Activated CD4-positive, alpha-beta T cell treated with anti-CD3 and anti-CD28 coated beads, Interleukin-2, amount 50 U/mL, for 16 hours (primary cell): ENCODE measurements at regions not wholly inside any gene's neighbourhood (a gene's known extent, or its start where the extent isn't known, plus 50 kb on each side); places are given as distances from the start of the nearest gene placed in this dataset.
"Not testable (repeated sequence)": the region's sequence is repeated elsewhere in the genome, so short reads cannot be mapped to it uniquely, and the experiment has no call there.

Source experiments
- DNase-seq: peaks from one replicate; pipeline ENCODE4 v3.0.0-alpha.2; 2020

DNA sequence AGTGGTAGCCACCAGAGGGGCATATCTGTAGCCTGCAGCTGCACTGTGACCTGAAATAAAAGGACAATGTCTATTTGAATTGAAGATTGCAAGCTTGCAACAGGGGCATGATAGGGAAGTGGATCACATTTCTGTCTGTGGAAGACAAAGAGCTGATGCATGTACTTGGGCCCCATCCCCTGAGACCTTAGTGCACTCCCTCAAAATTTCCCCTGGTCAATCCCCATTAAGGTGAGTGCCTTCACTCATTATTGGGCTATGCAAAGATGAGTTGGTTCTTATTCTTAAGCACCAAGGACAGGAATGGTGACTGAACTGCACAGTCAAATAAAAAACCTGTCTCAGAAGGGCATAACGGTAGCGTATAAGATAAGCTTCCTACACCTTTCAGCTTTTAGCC is 273.1 kb upstream of the ARSJ start:
- no peak for DNase-seq

GRCh38 chr4:114257501-114257900 is 278.1 kb upstream of the ARSJ start:
- no peak for DNase-seq

GRCh38 chr4:114262421-114262820 is 283.0 kb upstream of the ARSJ start:
- not testable (repeated sequence) for DNase-seq

- no peak for DNase-seq
Observed at GRCh38 chr4:114263233-114263632, 283.8 kb upstream of the ARSJ start.

DNA sequence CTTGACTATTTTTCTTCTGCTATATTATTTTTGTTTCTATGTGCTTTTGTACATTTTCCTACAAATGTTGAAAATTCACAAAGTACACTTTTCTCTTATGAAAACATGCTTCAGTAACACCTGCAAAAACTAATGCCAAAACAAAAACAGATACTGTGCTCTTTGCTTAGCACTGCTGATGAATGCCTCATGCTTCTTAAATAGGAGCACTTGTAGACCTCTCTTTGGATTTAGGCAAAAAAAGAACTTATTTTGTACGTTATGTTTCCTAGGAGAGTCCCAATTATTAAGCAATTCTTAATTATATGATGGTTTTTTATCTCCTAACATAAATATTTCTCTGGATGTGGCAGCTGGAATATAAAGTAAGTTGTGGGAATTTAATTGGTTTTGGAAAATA is 285.0 kb upstream of the ARSJ start:
- no peak for DNase-seq

DNA sequence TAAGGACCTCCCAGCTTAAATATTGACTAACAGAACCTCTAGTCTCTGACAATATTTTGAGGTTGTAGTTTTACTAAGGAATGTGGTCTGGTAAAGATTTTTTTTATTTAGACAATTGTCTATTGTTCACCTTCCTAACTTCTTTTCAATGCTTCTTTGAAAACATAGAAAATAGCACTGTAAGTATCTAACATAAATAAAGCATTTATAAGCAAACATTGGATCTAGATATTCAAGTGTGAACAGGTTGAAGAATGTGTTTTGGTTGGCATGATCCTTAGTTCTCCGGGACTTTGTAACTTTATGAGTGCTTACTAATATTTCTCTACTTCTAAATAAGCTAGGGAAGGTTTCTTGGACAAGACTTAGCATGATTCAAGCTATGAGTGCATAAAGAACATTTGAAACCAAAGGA is 285.4 kb upstream of the ARSJ start:
- DNase-seq = no peak

- DNase-seq = no peak
Observed at GRCh38 chr4:114265342-114265741, 285.9 kb upstream of the ARSJ start.

DNA sequence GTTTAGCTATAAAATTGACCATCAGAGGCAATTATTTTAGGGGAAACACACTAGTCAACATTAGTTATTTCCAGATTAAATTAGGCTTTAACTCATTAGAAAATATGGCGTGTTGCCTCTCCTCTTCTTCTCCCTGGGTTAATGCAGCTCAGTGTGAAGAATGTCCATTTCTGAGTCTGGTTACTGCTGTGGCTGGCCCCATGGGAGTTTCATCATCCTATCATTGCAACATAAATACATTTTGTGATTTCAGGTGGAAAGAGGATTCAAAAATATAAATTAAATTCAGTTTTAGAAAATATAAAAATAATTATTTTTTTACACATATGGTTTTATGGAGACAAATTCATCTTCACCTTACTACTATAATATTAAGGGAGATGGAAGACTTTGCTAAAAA is 288.5 kb upstream of the ARSJ start:
- no peak for DNase-seq

DNA sequence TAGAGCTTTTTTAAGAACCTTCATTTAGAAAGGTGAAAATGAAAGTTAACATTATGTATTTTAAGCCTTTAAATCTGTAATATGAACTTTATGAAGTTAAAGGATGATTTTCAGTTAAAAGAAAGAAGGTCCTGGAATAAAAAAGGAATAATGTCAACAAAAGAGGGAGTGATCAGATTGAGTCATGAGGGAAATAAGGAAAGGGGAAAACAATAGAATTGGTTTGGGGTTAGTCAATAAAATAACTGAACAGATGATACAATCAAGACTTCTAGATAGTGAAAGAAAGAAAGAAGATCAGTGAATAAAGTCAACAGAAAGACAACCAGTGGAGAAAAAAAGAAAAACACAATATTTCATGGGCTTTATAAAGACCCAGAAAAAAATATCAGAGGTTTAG is 291.6 kb upstream of the ARSJ start:
- DNase-seq = no peak

DNA sequence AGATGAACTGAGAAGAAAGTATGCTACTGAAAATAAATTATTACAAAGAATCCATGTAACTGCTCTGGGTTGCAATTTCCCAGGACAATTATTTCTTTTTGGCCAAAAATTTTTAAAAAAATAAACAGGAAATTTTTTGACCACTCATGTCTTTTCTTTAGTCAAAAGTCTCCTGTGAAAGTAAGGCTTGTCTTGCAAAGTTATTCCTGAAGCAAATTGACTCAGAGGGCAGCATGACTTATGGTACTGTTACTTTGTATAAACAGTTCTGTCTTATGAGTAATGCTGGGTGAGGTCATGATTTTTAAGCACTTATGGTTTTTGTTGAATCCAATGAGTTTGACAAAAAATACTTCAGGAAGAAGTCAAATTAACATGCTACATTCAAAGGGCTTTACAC is 292.8 kb upstream of the ARSJ start:
- DNase-seq = no peak

DNA sequence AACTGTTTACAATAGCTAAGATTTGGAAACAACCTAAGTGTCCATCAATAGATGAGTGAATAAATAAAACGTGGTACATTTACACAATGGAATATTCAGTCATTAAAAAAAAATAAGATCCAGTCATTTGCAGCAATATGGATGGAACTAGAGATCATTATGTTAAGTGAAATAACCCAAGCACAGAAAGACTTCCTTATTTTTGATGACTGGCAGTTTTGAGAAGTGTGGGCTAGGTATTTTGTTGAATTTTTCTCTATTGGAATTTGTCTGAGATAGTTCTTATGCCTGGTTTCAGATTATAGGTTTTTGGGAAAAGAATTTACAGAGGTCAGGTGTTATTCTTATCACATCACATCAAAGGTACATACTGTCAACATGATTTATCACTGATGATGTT is 293.8 kb upstream of the ARSJ start:
- DNase-seq = no peak

DNA sequence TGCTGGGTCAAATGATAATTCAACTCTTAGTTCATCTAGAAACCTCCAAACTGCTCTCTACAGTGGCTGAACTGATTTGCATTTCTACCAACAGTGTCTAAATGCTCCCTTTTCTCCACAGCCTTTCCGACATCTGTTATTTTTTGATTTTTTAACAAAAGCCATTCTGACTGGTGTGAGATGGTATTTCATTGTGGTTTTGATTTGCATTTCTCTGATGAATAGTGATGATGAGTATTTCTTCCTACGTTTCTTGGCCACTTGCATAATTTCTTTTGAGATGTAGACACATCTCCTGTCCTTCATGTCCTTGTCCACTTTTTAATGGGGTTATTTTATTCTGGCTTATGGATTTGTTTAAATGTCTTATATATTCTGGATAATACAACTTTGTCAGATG is 298.2 kb upstream of the ARSJ start:
- no peak for DNase-seq

DNA sequence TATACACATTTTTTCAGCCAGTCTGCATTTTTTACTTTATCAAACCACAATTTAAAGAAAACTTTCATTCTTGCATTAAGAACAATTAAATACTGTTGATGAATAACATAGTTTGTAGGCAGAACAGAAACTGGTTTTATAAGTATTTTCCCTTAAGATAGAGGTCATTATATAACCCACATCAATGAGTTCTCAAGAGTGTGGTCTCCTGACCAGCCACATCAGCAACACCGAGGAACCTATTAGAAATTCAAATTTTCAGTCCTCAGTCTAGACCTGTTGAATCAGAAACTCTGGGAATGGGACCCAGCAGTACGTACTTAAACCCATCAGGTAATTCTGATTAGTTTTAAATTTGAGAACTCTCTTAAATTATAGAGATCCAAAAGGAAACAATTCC is 299.6 kb upstream of the ARSJ start:
- DNase-seq = no peak

DNA sequence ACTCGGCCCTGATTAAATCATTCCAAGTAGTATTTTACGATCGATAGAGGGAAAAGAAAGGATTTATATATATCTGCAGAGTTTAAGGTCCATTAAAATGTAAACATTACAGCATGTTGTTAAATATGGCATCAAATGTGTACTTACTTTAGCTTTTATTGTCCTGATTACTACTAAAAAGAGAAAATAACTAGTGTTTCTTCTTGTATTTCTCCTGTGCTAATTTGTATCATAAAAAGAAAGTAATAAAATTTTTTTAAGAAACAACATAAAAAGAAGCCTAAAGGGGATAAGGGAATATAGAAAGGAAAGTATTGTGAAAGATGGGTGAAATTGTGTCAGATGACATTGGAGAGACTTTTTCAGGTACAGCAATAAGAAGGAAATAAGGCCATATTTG is 300.3 kb upstream of the ARSJ start:
- no peak for DNase-seq

GRCh38 chr4:114280645-114281044 is 301.2 kb upstream of the ARSJ start:
- no peak for DNase-seq

DNA sequence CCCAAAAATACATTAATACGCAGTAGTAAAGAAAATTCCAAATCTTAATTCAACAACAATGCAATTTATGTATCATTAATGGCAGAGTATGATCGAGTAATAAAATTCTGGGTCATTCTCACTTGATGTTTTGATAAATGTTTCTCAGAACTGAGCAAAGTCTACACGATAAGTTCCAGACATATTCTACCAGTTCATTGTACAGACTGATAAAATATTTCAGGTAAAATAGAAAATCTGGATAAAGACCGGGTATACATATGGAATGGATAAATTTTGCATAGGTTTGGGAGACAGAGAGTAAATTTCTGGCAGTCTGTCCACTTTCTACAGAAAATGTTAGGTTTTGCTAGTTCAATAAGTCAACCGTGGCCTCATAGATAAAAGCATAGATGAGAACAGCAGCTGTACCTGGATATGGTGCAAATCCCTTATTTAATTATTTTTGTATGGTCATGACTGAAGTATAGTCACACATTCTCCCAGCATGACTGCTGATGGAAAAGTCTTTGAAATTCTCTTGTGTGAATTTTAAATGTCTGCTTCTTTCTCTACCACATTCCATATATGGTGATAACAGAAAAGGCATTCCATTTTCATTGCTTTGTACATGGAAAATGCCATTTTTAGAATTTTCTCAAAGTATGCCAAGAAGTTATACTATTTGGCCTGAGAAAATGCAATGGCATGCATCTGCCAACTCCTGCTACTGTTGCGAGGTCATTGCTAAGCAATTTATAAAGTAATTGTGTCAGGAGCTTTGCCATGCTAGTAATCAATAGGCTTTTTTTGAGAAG is 301.9 kb upstream of the ARSJ start:
- no peak for DNase-seq

DNA sequence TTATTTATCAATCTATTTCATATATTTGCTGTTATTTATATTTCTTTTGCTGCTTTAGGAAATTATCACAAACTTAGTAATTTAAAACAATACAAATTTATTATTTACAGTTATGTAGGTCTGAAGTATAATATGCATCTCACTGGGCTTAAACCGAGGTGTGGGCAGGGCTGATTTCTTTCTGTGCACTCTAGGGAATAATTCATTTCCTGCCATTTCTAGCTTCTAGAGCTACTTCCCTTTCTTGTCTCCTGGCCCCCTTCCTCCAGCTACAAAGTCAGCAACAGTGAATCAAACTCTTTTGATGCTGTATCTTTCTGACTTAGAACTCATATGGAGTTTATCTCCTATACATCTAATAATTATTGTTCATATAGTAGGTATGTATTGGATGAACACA is 303.5 kb upstream of the ARSJ start:
- DNase-seq = no peak

- no peak for DNase-seq
Observed at GRCh38 chr4:114284629-114285028, 305.2 kb upstream of the ARSJ start.

DNA sequence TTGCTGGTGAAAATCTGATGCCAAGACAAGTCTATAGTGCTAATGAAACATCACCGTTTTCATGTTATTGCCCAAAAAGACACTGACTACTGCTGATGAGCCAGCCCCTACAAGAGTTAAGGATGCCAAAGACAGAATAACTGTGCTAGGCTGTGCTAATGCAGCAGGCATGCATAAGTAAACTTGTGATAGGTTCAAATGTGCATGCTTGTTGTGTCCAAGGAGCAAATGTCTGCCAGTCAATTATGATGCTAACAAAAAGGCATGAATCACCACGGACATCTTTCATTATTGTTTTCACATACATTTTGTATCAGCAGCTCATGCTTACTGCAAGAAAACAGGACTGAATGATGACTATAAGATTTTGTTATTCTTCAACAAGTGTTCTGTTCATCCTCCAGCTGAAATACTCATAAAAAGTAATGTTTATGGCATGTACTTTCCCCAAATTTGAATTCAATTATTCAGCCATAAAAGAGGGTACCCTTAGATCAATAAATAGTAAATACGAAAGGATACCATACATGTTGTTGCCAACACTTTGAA is 306.9 kb upstream of the ARSJ start:
- no peak for DNase-seq

DNA sequence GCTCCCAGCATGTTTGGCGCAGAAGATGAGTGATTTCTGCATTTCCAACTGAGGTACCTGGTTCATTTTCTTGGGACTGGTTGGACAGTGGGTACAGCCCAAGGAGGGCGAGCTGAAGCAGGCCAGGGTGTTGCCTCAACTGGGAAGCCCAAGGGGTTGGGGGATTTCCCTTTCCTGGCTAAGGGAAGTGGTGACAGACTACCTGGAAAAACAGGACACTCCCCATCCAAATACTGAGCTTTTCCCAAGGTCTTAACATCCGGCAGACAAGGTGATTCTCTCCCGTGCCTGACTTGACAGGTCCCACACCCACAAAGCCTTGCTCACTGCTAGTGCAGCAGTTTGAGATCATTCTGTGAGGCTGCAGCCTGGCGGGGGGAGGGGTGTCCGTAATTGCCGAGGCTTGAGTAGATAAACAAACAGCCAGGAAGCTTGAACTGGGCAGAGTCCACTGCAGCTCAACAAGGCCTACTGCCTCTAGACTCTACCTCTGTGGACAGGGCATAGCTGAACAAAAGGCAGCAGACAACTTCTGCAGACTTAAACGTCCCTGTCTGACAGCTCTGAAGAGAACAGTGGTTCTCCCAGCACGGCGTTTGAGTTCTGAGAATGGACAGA is 307.7 kb upstream of the ARSJ start:
- DNase-seq = no peak

DNA sequence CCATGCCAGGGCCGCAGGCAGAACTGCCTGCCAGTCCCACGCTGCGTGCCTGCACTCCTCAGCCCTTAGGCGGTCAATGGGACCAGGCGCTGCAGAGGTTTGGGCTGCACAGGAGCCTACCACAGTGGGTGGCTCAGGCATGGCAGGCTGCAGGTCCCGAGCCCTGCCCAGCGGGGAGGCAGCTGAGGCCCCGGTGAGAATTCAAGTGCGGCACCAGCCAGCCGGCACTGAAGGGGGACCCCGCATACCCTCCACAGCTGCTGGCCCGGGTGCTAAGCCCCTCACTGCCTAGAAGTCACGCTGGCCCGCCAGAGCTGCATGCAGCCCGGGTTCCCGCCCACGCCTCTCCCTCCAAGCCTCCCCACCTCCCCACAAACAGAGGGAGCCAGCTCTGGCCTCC is 302.5 kb upstream of the UGT8 start:
- no peak for DNase-seq

- DNase-seq = no peak
Observed at GRCh38 chr4:114302472-114302871, 296.1 kb upstream of the UGT8 start.

- DNase-seq = no peak
Observed at GRCh38 chr4:114304046-114304445, 294.6 kb upstream of the UGT8 start.

DNA sequence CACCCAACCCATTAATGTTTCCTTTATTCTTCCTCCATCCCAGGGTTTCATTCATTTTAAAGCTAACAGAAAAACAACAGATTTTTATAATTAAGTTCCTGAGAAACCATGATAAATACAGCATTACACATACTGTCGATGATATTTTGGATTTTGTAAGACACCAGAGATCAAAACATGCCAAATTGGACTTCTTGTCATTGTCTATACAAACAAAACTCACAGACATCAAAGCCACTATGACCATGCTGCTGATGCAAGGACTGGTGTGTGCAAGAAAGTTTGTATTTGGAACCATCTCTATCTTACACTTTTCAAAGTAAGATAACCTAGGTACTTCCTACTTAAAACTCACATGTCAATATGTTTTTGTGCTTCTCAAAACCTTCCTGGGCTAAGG is 294.0 kb upstream of the UGT8 start:
- no peak for DNase-seq

GRCh38 chr4:114306946-114307345 is 291.7 kb upstream of the UGT8 start:
- DNase-seq = no peak
